Upper lobe of left lung (tissue), 6 donors: ENCODE measurements at regions not wholly inside any gene's neighbourhood (a gene's known extent, or its start where the extent isn't known, plus 50 kb on each side); places are given as distances from the start of the nearest gene placed in this dataset.

ENCODE experiments used
- ATAC-seq, 2 donors: fragments of 200-7000 bp; cut with Tn5 transposase; one replicate each; pipeline ENCODE4 v1.9.1; 2022; ENCODE audit warnings: mild to moderate bottlenecking in 2 of 2, moderate library complexity in 2 of 2; ENCODE audit not compliant: low FRiP score in 2 of 2
- DNase-seq, 2 donors: peaks; one replicate each; pipeline ENCODE4 v3.0.0-alpha.2; 2019 to 2020
- H3K27ac ChIP-seq, 4 donors: fragments of 200-600 bp; sonication (generic); one replicate each; pipeline ENCODE4 v1.5.1; 2016 to 2019
- H3K27me3 ChIP-seq, 4 donors: fragments of 200-600 bp; sonication (generic); one replicate each; pipeline ENCODE4 v1.5.1; 2017 to 2019
- H3K36me3 ChIP-seq, 4 donors: fragments of 200-600 bp; sonication (generic); one replicate each; pipeline ENCODE4 v1.5.1; 2016 to 2019
- H3K4me1 ChIP-seq, 4 donors: fragments of 200-600 bp; sonication (generic); one replicate each; pipeline ENCODE4 v1.5.1; 2018 to 2019
- H3K4me3 ChIP-seq, 4 donors: fragments of 200-600 bp; sonication (generic); one replicate each; pipeline ENCODE4 v1.5.1; 2017 to 2019; ENCODE audit warnings: mild to moderate bottlenecking in 2 of 4, moderate library complexity in 1 of 4
- H3K9me3 ChIP-seq, 4 donors: fragments of 200-600 bp; sonication (generic); one replicate each; pipeline ENCODE4 v1.5.1; 2018 to 2019
- EP300 ChIP-seq, 4 donors: sonication (generic); formaldehyde crosslinking; IDR thresholded peaks; one replicate each; pipeline ENCODE4 v1.5.1; 2017; ENCODE audit warnings: antibody characterized with exemption in 4 of 4, control low read depth in 2 of 4
- POLR2A ChIP-seq, 4 donors: fragments of 450-650 bp; IDR thresholded peaks; one replicate each; pipeline ENCODE4 v1.5.1; 2016 to 2017; ENCODE audit warnings: antibody characterized with exemption in 4 of 4, mild to moderate bottlenecking in 2 of 4
- POLR2AphosphoS5 ChIP-seq, 2 donors: sonication (generic); formaldehyde crosslinking; IDR thresholded peaks; one replicate each; pipeline ENCODE4 v1.5.1; 2017; ENCODE audit warnings: antibody characterized with exemption in 2 of 2
- WGBS, 2 donors: methylation state at CpG; one replicate each; pipeline ENCODE4 v1.1.5; 2017 to 2018; 5-methylcytosine and 5-hydroxymethylcytosine counted together
- TF ChIP-seq, protein P1 (sequence below), 6 experiments: fragments of 450-650 bp in 4 of 6; fragments of 200-600 bp in 2 of 6; sonication (generic) in 2 of 6; IDR thresholded peaks; one replicate each; pipeline ENCODE4 v1.5.1; 2016 to 2019; ENCODE audit warnings: antibody characterized with exemption in 6 of 6
- donor health status: DM: no; HTN: no; CAD: no; lungs with moderate emphysema.
- donor health status: DM: no; HTN: yes; CAD: no; lungs with severe emphysema.

DNA sequence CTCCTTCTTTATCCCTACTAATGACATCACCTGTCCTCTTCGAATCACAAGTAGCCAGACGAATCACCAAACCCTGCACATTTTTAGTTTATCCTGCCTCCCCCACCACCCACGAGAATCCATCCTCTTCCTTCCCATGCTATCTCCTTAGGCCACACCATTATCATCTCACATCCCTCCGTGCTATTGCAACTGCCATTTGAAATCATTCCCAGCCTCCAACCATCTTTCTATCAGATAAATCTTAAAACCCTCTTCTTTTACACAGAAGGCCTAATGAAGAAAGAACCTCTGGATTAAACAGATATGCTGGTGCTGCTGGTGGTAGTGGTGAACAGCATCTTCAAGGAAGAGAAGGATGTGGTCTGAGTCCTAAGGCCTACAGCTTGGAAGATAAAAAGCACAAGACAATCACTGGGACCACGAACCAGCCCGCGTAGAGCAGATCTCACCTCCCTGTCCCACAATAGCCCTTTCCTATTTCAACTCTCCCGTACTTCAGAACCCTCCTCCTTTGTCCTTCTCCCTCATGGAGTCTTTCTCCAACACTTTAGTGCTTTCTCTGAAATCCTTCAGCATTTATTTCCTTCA, 403.1 kb downstream of the SFMBT2 start:
- Histone ChIP-seq H3K27me3 (no peaks in the 10 kb centered on the region), H3K36me3 (no peaks in the 10 kb centered on the region), H3K27ac (no peak overlapping the region), H3K9me3 (no peaks in the 10 kb centered on the region), H3K4me1 (no peaks in the 10 kb centered on the region), H3K4me3 (no peak overlapping the region)
- ATAC-seq (no peak), DNase-seq (no peak)
- WGBS, 2 donors, result 76 to 87% methylated on average over 8 of the region's 8 CpGs
- TF ChIP-seq POLR2A (IDR thresholded peaks at IDR 0.05), result no peak
- TF ChIP-seq POLR2AphosphoS5 (IDR thresholded peaks at IDR 0.05), result no peak
- TF ChIP-seq EP300 (IDR thresholded peaks at IDR 0.05), result no peak
- TF ChIP-seq, protein P1, sequence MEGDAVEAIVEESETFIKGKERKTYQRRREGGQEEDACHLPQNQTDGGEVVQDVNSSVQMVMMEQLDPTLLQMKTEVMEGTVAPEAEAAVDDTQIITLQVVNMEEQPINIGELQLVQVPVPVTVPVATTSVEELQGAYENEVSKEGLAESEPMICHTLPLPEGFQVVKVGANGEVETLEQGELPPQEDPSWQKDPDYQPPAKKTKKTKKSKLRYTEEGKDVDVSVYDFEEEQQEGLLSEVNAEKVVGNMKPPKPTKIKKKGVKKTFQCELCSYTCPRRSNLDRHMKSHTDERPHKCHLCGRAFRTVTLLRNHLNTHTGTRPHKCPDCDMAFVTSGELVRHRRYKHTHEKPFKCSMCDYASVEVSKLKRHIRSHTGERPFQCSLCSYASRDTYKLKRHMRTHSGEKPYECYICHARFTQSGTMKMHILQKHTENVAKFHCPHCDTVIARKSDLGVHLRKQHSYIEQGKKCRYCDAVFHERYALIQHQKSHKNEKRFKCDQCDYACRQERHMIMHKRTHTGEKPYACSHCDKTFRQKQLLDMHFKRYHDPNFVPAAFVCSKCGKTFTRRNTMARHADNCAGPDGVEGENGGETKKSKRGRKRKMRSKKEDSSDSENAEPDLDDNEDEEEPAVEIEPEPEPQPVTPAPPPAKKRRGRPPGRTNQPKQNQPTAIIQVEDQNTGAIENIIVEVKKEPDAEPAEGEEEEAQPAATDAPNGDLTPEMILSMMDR (IDR thresholded peaks at IDR 0.05), result no peak

DNA sequence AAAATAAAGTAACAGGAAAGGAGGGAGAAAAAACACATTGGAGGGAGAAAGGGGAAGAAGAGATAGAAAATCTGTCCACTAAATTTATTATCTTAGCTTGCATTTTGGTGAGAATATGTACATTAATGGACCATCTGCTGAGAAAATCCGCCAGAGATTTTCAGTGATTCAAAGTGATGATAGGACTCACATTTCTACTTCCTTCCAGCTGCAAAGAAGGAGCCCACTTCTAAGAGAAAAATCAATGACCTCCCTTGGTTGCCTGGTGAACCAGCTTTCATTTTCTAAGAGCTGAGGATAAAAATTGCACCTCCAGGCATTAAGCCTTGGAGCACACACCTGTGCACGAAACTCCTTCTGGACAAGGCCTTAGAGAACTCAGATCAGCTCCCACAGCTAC, 404.3 kb downstream of the SFMBT2 start:
- Histone ChIP-seq H3K36me3 (no peaks in the 10 kb centered on the region), H3K4me1 (no peaks in the 10 kb centered on the region), H3K27me3 (no peaks in the 10 kb centered on the region), H3K27ac (no peak overlapping the region), H3K4me3 (no peak overlapping the region), H3K9me3 (no peaks in the 10 kb centered on the region)
- ATAC-seq (no peak), DNase-seq (no peak)
- no peak for TF ChIP-seq POLR2AphosphoS5 (IDR thresholded peaks at IDR 0.05)
- TF ChIP-seq EP300 (IDR thresholded peaks at IDR 0.05), result no peak
- TF ChIP-seq, protein P1 (IDR thresholded peaks at IDR 0.05), result no peak
- no peak for TF ChIP-seq POLR2A (IDR thresholded peaks at IDR 0.05)
- WGBS, 2 donors, result 58 to 61% methylated on average over 2 of the region's 2 CpGs

DNA sequence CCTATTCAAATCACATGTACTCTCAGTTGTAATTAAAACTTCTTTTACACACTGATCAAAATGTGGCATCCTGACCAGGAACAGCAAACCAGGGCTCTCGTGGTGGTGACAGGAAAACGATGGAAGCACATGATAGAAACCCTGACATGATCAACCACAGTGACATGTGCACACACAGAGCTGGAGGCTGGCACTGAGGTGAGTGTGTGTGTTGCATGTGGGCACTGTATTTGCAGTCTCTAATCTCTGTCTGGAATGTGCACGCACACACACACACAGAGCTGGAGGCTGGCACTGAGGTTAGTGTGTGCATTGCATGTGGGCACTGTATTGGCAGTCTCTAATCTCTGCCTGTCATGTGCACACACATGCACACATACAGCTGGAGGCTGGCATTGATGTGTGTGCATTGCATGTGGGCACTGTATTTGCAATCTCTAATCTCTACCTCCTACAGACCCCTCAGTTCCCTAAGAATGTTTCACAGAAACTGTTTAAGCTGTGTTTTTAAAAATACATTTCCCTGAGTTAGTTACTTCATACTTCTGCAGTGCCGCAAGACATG, 406.9 kb downstream of the SFMBT2 start:
- H3K27me3 ChIP-seq, result no peaks in the 10 kb centered on the region
- WGBS, 2 donors, result 69% methylated on average over 4 of the region's 4 CpGs
- no peak overlapping the region for H3K27ac ChIP-seq
- H3K4me1 ChIP-seq, result no peaks in the 10 kb centered on the region
- no peaks in the 10 kb centered on the region for H3K9me3 ChIP-seq
- H3K36me3 ChIP-seq, result no peaks in the 10 kb centered on the region
- no peak for TF ChIP-seq POLR2AphosphoS5 (IDR thresholded peaks at IDR 0.05)
- no peak for TF ChIP-seq POLR2A (IDR thresholded peaks at IDR 0.05)
- H3K4me3 ChIP-seq, result no peak overlapping the region
- DNase-seq (no peak), ATAC-seq (no peak)

DNA sequence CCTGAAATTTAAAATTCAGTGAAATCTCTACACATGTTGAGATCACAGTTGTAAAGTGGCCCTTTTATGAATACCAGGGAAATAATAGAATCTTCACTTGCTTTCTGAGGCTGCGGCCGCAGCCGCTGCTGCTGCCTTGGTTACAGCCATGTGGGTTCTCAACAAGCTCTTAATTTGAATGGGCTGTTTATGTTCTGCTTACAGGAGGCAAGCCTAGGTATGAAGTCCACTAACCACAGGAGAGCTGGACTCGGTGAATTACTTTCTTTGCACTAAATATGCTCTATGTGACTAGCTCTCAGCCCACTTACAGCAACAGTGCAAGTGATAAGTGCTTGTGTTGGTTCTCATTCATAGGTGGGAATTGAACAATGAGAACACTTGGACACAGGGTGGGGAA, 410.8 kb downstream of the SFMBT2 start:
- Histone ChIP-seq H3K36me3 (no peaks in the 10 kb centered on the region), H3K27ac (no peak overlapping the region), H3K27me3 (no peaks in the 10 kb centered on the region), H3K4me3 (no peak overlapping the region), H3K9me3 (no peaks in the 10 kb centered on the region), H3K4me1 (no peaks in the 10 kb centered on the region)
- DNase-seq (peak in 1 of 2 donors; percentile 17), ATAC-seq (no peak)
- TF ChIP-seq POLR2A (IDR thresholded peaks at IDR 0.05) (no peak), POLR2AphosphoS5 (IDR thresholded peaks at IDR 0.05) (no peak), EP300 (IDR thresholded peaks at IDR 0.05) (no peak)
- TF ChIP-seq, protein P1 (IDR thresholded peaks at IDR 0.05), result no peak
- WGBS, 2 donors, result 67 to 70% methylated on average over 4 of the region's 4 CpGs

DNA sequence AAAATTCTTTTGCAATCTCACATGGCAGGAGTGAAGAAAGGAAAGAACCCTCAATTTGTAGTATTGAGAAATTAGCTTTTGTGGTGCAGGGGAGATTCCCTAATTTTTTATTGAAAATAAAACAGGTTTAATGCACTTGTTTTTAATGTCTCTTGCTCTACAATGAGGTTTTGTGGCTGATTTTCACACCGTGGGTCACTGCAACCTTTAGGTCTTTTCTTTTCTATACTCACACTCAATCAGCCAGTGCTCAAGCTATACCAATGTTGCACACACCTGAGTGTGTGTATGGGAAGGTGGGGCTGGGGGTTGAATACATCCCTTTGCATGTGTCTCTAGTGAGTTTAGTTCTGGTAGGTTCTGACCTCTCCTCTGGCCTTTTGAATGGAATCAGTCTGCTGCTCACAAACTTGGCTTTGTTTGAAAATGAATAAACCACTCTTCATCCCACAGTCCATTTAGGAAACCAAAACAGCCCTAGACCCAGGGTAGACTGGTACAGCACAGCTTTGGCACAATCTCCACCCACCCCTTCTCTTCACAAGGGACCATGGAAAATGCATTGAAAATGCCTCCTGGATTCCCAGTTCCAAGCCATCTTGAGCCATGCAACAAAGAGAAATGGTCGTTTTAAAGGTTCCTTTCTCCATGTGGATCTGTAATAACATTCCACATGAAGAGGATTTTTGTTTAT, 411.5 kb downstream of the SFMBT2 start:
- H3K27me3 ChIP-seq, result no peaks in the 10 kb centered on the region
- WGBS, 2 donors, result 62 to 82% methylated on average over 2 of the region's 2 CpGs

More for the DNA sequence above, 411.5 kb downstream of the SFMBT2 start:
- Histone ChIP-seq H3K4me3 (no peak overlapping the region), H3K27ac (no peak overlapping the region), H3K4me1 (no peaks in the 10 kb centered on the region), H3K36me3 (no peaks in the 10 kb centered on the region), H3K9me3 (no peaks in the 10 kb centered on the region)
- no peak for TF ChIP-seq POLR2A (IDR thresholded peaks at IDR 0.05)
- TF ChIP-seq, protein P1 (IDR thresholded peaks at IDR 0.05), result no peak
- TF ChIP-seq POLR2AphosphoS5 (IDR thresholded peaks at IDR 0.05), result no peak
- no peak for TF ChIP-seq EP300 (IDR thresholded peaks at IDR 0.05)
- ATAC-seq (no peak), DNase-seq (no peak)
